Liver (tissue), 8 donors: ENCODE measurements at regions not wholly inside any gene's neighbourhood (a gene's known extent, or its start where the extent isn't known, plus 50 kb on each side); places are given as distances from the start of the nearest gene placed in this dataset.

Experiments used
- DNase-seq: peaks from one replicate; pipeline ENCODE4 v3.0.0-alpha.2; 2017; ENCODE audit warnings: low spot score
- H3K27ac ChIP-seq, 2 donors: one replicate each; pipeline ENCODE4 v1.7.0; 2013; ENCODE audit warnings: inconsistent platforms in 2 of 2, low read length in 2 of 2, control low read depth in 1 of 2, low read depth in 1 of 2, mild to moderate bottlenecking in 1 of 2
- H3K27me3 ChIP-seq, 4 donors: one replicate each; pipeline versions ENCODE4 v1.6.1 to v1.7.0; 2013; ENCODE audit warnings: low read length in 3 of 4, inconsistent platforms in 1 of 4, mild to moderate bottlenecking in 1 of 4, moderate library complexity in 1 of 4; ENCODE audit not compliant: control insufficient read depth in 4 of 4, insufficient read depth in 4 of 4
- H3K36me3 ChIP-seq, 4 donors: one replicate each; pipeline versions ENCODE4 v1.6.1 to v1.7.0; 2013; ENCODE audit warnings: low read length in 3 of 4, mild to moderate bottlenecking in 3 of 4, low read depth in 1 of 4, moderate library complexity in 1 of 4; ENCODE audit not compliant: control insufficient read depth in 4 of 4, insufficient read depth in 3 of 4
- H3K4me1 ChIP-seq, 4 donors: one replicate each; pipeline versions ENCODE4 v1.6.1 to v1.7.0; 2013; ENCODE audit warnings: low read length in 3 of 4, mild to moderate bottlenecking in 3 of 4, moderate library complexity in 1 of 4; ENCODE audit not compliant: control insufficient read depth in 4 of 4, insufficient read depth in 4 of 4
- H3K4me3 ChIP-seq, 3 donors: one replicate each; pipeline versions ENCODE4 v1.6.1 to v1.7.0; 2013; ENCODE audit warnings: low read length in 3 of 3, control low read depth in 1 of 3, low read depth in 1 of 3, mild to moderate bottlenecking in 1 of 3
- H3K9ac ChIP-seq, 2 donors: one replicate each; pipeline ENCODE4 v1.7.0; 2013; ENCODE audit warnings: low read length in 2 of 2, mild to moderate bottlenecking in 2 of 2, moderate library complexity in 2 of 2, control low read depth in 1 of 2, low read depth in 1 of 2
- H3K9me3 ChIP-seq, 4 donors: one replicate each; pipeline versions ENCODE4 v1.6.1 to v1.7.0; 2013; ENCODE audit warnings: low read length in 3 of 4; ENCODE audit not compliant: control insufficient read depth in 4 of 4
- EGR1 ChIP-seq, 2 donors: IDR thresholded peaks; 2 replicates each; pipeline ENCODE4 v1.6.1; 2016 to 2018; ENCODE audit warnings: antibody characterized with exemption in 2 of 2, low read depth in 2 of 2
- FOXA1 ChIP-seq: IDR thresholded peaks from 2 replicates; pipeline ENCODE4 v1.6.1; 2016; ENCODE audit warnings: antibody characterized with exemption
- FOXA2 ChIP-seq: IDR thresholded peaks from 2 replicates; pipeline ENCODE4 v1.6.1; 2016; ENCODE audit warnings: antibody characterized with exemption
- GABPA ChIP-seq, 2 donors: IDR thresholded peaks in 1 of 2; conservative IDR thresholded peaks in 1 of 2; 2 replicates each; pipeline ENCODE4 v1.6.1; 2016; ENCODE audit warnings: antibody characterized with exemption in 2 of 2, mild to moderate bottlenecking in 1 of 2, moderate library complexity in 1 of 2
- JUND ChIP-seq, 2 donors: IDR thresholded peaks; 2 replicates each; pipeline ENCODE4 v1.6.1; 2016; ENCODE audit warnings: antibody characterized with exemption in 2 of 2
- NR2F2 ChIP-seq: IDR thresholded peaks from 2 replicates; pipeline ENCODE4 v1.6.1; 2016; ENCODE audit warnings: antibody characterized with exemption
- RAD21 ChIP-seq, 2 donors: IDR thresholded peaks; 2 replicates each; pipeline ENCODE4 v1.6.1; 2016; ENCODE audit warnings: antibody characterized with exemption in 2 of 2, mild to moderate bottlenecking in 2 of 2
- REST ChIP-seq: IDR thresholded peaks from 2 replicates; pipeline ENCODE4 v1.6.1; 2016; ENCODE audit warnings: antibody characterized with exemption, mild to moderate bottlenecking
- RXRA ChIP-seq, 2 donors: IDR thresholded peaks; 2 replicates each; pipeline ENCODE4 v1.6.1; 2017 to 2018; ENCODE audit warnings: antibody characterized with exemption in 2 of 2, mild to moderate bottlenecking in 1 of 2
- SP1 ChIP-seq: IDR thresholded peaks from 2 replicates; pipeline ENCODE4 v1.6.1; 2018; ENCODE audit warnings: antibody characterized with exemption, mild to moderate bottlenecking
- TAF1 ChIP-seq: conservative IDR thresholded peaks from 2 replicates; pipeline ENCODE4 v1.6.1; 2016; ENCODE audit warnings: antibody characterized with exemption, mild to moderate bottlenecking
- YY1 ChIP-seq: IDR thresholded peaks from 2 replicates; pipeline ENCODE4 v1.6.1; 2016; ENCODE audit warnings: antibody characterized with exemption, mild to moderate bottlenecking
- WGBS: extraction: QIAGEN DNeasy Blood & Tissue Kit; methylation state at CpG from one replicate; pipeline ENCODE4 v1.1.7; 2013; 5-methylcytosine and 5-hydroxymethylcytosine counted together
- TF ChIP-seq, protein P1 (sequence below): fragments of 150-350 bp; IDR thresholded peaks from 2 replicates; pipeline ENCODE4 v1.5.1; 2017; ENCODE audit warnings: improper control_type of control experiment, low read depth, low read length; ENCODE audit not compliant: missing input control
- TF ChIP-seq, protein P2 (sequence below): IDR thresholded peaks from 2 replicates; pipeline ENCODE4 v1.6.1; 2016; ENCODE audit warnings: antibody characterized with exemption
- TF ChIP-seq, protein P3 (sequence below): IDR thresholded peaks from 2 replicates; pipeline ENCODE4 v1.6.1; 2016; ENCODE audit warnings: antibody characterized with exemption
- TF ChIP-seq, protein P4 (sequence below): IDR thresholded peaks from 2 replicates; pipeline ENCODE4 v1.6.1; 2016; ENCODE audit warnings: antibody characterized with exemption
- donor health status: healthy.
- donor health status: healthy.
- donor health status: healthy.
- donor health status: healthy.
- donor health status: healthy.

DNA sequence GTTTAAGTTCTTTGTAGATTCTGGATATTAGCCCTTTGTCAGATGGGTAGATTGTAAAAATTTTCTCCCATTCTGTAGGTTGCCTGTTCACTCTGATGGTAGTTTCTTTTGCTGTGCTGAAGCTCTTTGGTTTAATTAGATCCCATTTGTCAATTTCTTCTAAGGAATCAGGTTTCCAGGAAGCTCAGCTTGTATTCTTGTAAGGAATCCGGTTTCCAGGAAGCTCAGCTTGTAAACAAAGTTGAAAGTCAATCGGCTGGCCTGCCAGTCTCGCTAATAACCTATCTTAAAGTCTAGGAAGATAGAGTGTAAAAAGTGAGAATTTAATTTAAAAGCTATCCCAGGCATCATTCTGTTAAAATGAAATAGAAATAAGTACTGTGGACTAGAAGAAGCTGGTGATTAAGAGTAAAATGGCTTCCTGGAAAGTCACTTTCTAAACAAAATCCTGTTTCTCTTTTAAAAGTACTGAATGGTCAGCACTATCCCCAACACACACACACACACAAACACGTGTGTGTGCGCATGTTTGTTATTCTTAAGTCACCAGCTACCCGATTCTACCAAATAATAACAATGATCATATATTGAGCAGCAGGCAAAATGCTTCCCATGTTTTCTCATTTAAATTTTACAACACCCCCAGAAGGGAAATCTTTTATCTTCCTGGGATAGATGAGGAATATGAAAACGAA, 171.7 kb downstream of the PAPSS1 start:
- Histone ChIP-seq H3K27ac (no peak overlapping the region), H3K27me3 (no peaks in the 10 kb centered on the region), H3K4me3 (no peak overlapping the region), H3K36me3 (no peaks in the 10 kb centered on the region), H3K4me1 (no peaks in the 10 kb centered on the region), H3K9me3 (no peaks in the 10 kb centered on the region), H3K9ac (no peak overlapping the region)
- WGBS = 55% methylated on average over 7 of the region's 7 CpGs
- no peak for TF ChIP-seq GABPA (IDR thresholded peaks at IDR 0.05 in 1 of 2, conservative IDR thresholded peaks at IDR 0.05 in 1 of 2)
- no peak for TF ChIP-seq TAF1
- TF ChIP-seq REST = peak; percentile 21
- DNase-seq = no peak

GRCh38 chr4:107546638-107547037, 173.4 kb downstream of the PAPSS1 start:
- no peak for DNase-seq
- Histone ChIP-seq H3K27me3 (no peaks in the 10 kb centered on the region), H3K4me3 (no peak overlapping the region), H3K36me3 (no peaks in the 10 kb centered on the region), H3K9me3 (no peaks in the 10 kb centered on the region), H3K9ac (no peak overlapping the region), H3K27ac (no peak overlapping the region), H3K4me1 (no peaks in the 10 kb centered on the region)
- 92% methylated on average over 2 of the region's 2 CpGs for whole genome bisulfite sequencing
- TF ChIP-seq, protein P1, sequence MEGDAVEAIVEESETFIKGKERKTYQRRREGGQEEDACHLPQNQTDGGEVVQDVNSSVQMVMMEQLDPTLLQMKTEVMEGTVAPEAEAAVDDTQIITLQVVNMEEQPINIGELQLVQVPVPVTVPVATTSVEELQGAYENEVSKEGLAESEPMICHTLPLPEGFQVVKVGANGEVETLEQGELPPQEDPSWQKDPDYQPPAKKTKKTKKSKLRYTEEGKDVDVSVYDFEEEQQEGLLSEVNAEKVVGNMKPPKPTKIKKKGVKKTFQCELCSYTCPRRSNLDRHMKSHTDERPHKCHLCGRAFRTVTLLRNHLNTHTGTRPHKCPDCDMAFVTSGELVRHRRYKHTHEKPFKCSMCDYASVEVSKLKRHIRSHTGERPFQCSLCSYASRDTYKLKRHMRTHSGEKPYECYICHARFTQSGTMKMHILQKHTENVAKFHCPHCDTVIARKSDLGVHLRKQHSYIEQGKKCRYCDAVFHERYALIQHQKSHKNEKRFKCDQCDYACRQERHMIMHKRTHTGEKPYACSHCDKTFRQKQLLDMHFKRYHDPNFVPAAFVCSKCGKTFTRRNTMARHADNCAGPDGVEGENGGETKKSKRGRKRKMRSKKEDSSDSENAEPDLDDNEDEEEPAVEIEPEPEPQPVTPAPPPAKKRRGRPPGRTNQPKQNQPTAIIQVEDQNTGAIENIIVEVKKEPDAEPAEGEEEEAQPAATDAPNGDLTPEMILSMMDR = no peak
- TF ChIP-seq EGR1 (IDR thresholded peaks at IDR 0.05; ENCODE audit: low read depth in 2 of 2) (no peak), SP1 (no peak), RAD21 (IDR thresholded peaks at IDR 0.05) (no peak), NR2F2 (no peak), TAF1 (no peak), RXRA (IDR thresholded peaks at IDR 0.05) (no peak), FOXA2 (no peak), REST (no peak), JUND (IDR thresholded peaks at IDR 0.05) (no peak), FOXA1 (no peak), GABPA (IDR thresholded peaks at IDR 0.05 in 1 of 2, conservative IDR thresholded peaks at IDR 0.05 in 1 of 2) (no peak), YY1 (no peak)
- TF ChIP-seq, protein P2, sequence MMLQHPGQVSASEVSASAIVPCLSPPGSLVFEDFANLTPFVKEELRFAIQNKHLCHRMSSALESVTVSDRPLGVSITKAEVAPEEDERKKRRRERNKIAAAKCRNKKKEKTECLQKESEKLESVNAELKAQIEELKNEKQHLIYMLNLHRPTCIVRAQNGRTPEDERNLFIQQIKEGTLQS = no peak
- TF ChIP-seq, protein P3, sequence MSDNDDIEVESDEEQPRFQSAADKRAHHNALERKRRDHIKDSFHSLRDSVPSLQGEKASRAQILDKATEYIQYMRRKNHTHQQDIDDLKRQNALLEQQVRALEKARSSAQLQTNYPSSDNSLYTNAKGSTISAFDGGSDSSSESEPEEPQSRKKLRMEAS = no peak
- TF ChIP-seq, protein P4, sequence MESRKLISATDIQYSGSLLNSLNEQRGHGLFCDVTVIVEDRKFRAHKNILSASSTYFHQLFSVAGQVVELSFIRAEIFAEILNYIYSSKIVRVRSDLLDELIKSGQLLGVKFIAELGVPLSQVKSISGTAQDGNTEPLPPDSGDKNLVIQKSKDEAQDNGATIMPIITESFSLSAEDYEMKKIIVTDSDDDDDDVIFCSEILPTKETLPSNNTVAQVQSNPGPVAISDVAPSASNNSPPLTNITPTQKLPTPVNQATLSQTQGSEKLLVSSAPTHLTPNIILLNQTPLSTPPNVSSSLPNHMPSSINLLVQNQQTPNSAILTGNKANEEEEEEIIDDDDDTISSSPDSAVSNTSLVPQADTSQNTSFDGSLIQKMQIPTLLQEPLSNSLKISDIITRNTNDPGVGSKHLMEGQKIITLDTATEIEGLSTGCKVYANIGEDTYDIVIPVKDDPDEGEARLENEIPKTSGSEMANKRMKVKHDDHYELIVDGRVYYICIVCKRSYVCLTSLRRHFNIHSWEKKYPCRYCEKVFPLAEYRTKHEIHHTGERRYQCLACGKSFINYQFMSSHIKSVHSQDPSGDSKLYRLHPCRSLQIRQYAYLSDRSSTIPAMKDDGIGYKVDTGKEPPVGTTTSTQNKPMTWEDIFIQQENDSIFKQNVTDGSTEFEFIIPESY = no peak
